HCT116 (cell line): ENCODE measurements at regions not wholly inside any gene's neighbourhood (a gene's known extent, or its start where the extent isn't known, plus 50 kb on each side); places are given as distances from the start of the nearest gene placed in this dataset.

Source experiments
- ATAC-seq: fragments of 200-7000 bp; cut with Tn5 transposase; 2 replicates; pipeline ENCODE4 v1.9.1; 2020; ENCODE audit warnings: mild to moderate bottlenecking, moderate library complexity
- BruUV-seq: library from RNA; stranded (reverse); fragments of 400-500 nt; replicated peaks from 2 replicates; lab custom pipeline; 2021; lab: Mats Ljungman, UMichigan
- CTCF ChIA-PET: fragments of 300-600 bp; sonication (Branson Sonifier 250); formaldehyde crosslinking; loops from one replicate; lab custom pipeline; 2021; ENCODE audit warnings: antibody characterized with exemption; lab: Charles Lee
- POLR2A ChIA-PET: fragments of 300-600, 350-600 bp; sonication (Branson Sonifier 250); formaldehyde crosslinking; loops from one replicate; lab custom pipeline; 2021; ENCODE audit warnings: antibody characterized with exemption; lab: Charles Lee
- RAD21 ChIA-PET, 2 experiments: fragments of 300-600 bp; sonication (Branson Sonifier 250); formaldehyde crosslinking; loops; one replicate each; lab custom pipeline; 2023; ENCODE audit warnings: low total read pairs in 2 of 2; ENCODE audit not compliant: uncharacterized antibody in 2 of 2, unreplicated experiment in 2 of 2, low non-redundant PET in 1 of 2; lab: Charles Lee
- DNase-seq: peaks from one replicate; pipeline ENCODE4 v3.0.0-alpha.2; 2010; ENCODE audit warnings: low read depth, low spot score
- H2AFZ ChIP-seq: fragments of 200-600 bp; shearing (Covaris generic), sonication (generic); 2 replicates; pipeline ENCODE4 v1.6.1; 2017; ENCODE audit warnings: low read depth, mixed run types, mixed read lengths, antibody characterized with exemption, low read length; ENCODE audit not compliant: poor library complexity, severe bottlenecking
- H3K27ac ChIP-seq: 2 replicates; pipeline ENCODE4 v1.5.1; 2012; ENCODE audit warnings: low read depth, low read length
- H3K27me3 ChIP-seq: fragments of 200-600 bp; sonication (generic); 2 replicates; pipeline ENCODE4 v1.6.1; 2016; ENCODE audit warnings: mixed run types, low read length, mixed read lengths; ENCODE audit not compliant: insufficient read depth
- H3K36me3 ChIP-seq, 2 experiments: fragments of 200-500 bp in 1 of 2; fragments of 200-600 bp in 1 of 2; sonication (Bioruptor generic) in 1 of 2; sonication (generic) in 1 of 2; 2 replicates each; pipeline versions ENCODE4 v1.5.1 to v1.6.1; 2014 to 2016; ENCODE audit warnings: low read length in 2 of 2, inconsistent platforms in 1 of 2, mixed read lengths in 1 of 2, mixed run types in 1 of 2; ENCODE audit not compliant: insufficient read depth in 2 of 2, control insufficient read depth in 1 of 2
- H3K4me1 ChIP-seq, 2 experiments: fragments of 200-600 bp in 1 of 2; sonication (generic) in 1 of 2; 2 replicates each; pipeline versions ENCODE4 v1.5.1 to v1.6.1; 2012 to 2017; ENCODE audit warnings: low read length in 2 of 2, inconsistent platforms in 1 of 2, mild to moderate bottlenecking in 1 of 2, mixed read lengths in 1 of 2, mixed run types in 1 of 2, moderate library complexity in 1 of 2; ENCODE audit not compliant: insufficient read depth in 2 of 2, control insufficient read depth in 1 of 2
- H3K4me2 ChIP-seq: fragments of 200-600 bp; sonication (generic); 2 replicates; pipeline ENCODE4 v1.6.1; 2017; ENCODE audit warnings: mixed run types, low read length, mixed read lengths
- H3K4me3 ChIP-seq, 2 experiments: fragments of 200-600 bp in 1 of 2; sonication (generic) in 1 of 2; replicated peaks in 1 of 2; 2 replicates each; pipeline ENCODE4 v1.5.1; 2011 to 2016; ENCODE audit warnings: low read length in 2 of 2, control low read depth in 1 of 2, low read depth in 1 of 2, mild to moderate bottlenecking in 1 of 2, mixed read lengths in 1 of 2, mixed run types in 1 of 2
- H3K79me2 ChIP-seq: fragments of 200-600 bp; sonication (generic); 2 replicates; pipeline ENCODE4 v1.6.1; 2017; ENCODE audit warnings: mild to moderate bottlenecking, mixed run types, low read length, moderate library complexity, mixed read lengths; ENCODE audit not compliant: insufficient read depth
- H3K9ac ChIP-seq: fragments of 200-600 bp; sonication (generic); 2 replicates; pipeline ENCODE4 v1.6.1; 2016; ENCODE audit warnings: low read length, mixed read lengths
- H3K9me2 ChIP-seq: fragments of 200-600 bp; sonication (generic), shearing (Covaris generic); 2 replicates; pipeline ENCODE4 v1.6.1; 2017; ENCODE audit warnings: mixed run types, mild to moderate bottlenecking, moderate library complexity; ENCODE audit not compliant: insufficient read depth
- H3K9me3 ChIP-seq, 2 experiments: fragments of 200-500 bp in 1 of 2; fragments of 200-600 bp in 1 of 2; sonication (Bioruptor generic) in 1 of 2; sonication (generic) in 1 of 2; 2 replicates each; pipeline ENCODE4 v1.6.1; 2014 to 2017; ENCODE audit warnings: low read length in 2 of 2, mixed read lengths in 2 of 2, inconsistent platforms in 1 of 2, low read depth in 1 of 2, mild to moderate bottlenecking in 1 of 2, mixed run types in 1 of 2, moderate library complexity in 1 of 2; ENCODE audit not compliant: control insufficient read depth in 1 of 2, insufficient read depth in 1 of 2
- H4K20me1 ChIP-seq: fragments of 200-600 bp; sonication (generic), shearing (Covaris generic); 2 replicates; pipeline ENCODE4 v1.6.1; 2017; ENCODE audit warnings: mixed run types, mild to moderate bottlenecking, moderate library complexity; ENCODE audit not compliant: insufficient read depth
- CBX3 ChIP-seq: IDR thresholded peaks from 2 replicates; pipeline ENCODE4 v1.6.1; 2012; ENCODE audit warnings: low read depth
- ELF1 ChIP-seq: IDR thresholded peaks from 2 replicates; pipeline ENCODE4 v1.6.1; 2012; ENCODE audit warnings: low read depth, borderline replicate concordance
- EZH2phosphoT487 ChIP-seq: fragments of 200-600 bp; IDR thresholded peaks from 2 replicates; pipeline ENCODE4 v1.6.1; 2018; ENCODE audit warnings: antibody characterized with exemption, borderline replicate concordance
- FOSL1 ChIP-seq: IDR thresholded peaks from 2 replicates; pipeline ENCODE4 v1.6.1; 2012; ENCODE audit warnings: low read depth
- REST ChIP-seq: IDR thresholded peaks from 2 replicates; pipeline ENCODE4 v1.6.1; 2012; ENCODE audit warnings: low read depth
- SIN3A ChIP-seq: IDR thresholded peaks from 2 replicates; pipeline ENCODE4 v1.6.1; 2012; ENCODE audit warnings: low read depth
- SP1 ChIP-seq: IDR thresholded peaks from 2 replicates; pipeline ENCODE4 v1.6.1; 2012; ENCODE audit warnings: low read depth
- SRF ChIP-seq: IDR thresholded peaks from 2 replicates; pipeline ENCODE4 v1.6.1; 2012; ENCODE audit warnings: low read depth
- TCF7L2 ChIP-seq: IDR thresholded peaks from 2 replicates; pipeline ENCODE4 v1.7.0; 2011; ENCODE audit warnings: borderline replicate concordance, inconsistent platforms; ENCODE audit not compliant: insufficient read depth, insufficient read length; ENCODE audit errors: extremely low read depth
- ZFX ChIP-seq: fragments of 450-650 bp; IDR thresholded peaks from 2 replicates; pipeline ENCODE4 v1.6.1; 2017
- intact Hi-C: fragments of 100-400 bp; cut with micrococcal nuclease; formaldehyde crosslinking; loops from 2 replicates; pipeline ENCODE4 v1.10.0; 2022
- TF ChIP-seq, protein P1 (sequence below), 3 experiments: fragments of 200-600 bp in 1 of 3; sonication (generic) in 1 of 3; IDR thresholded peaks in 2 of 3; conservative IDR thresholded peaks in 1 of 3; 2 replicates each; pipeline ENCODE4 v1.5.1; 2012 to 2017; ENCODE audit warnings: low read depth in 2 of 3, low read length in 2 of 3, antibody characterized with exemption in 1 of 3, borderline replicate concordance in 1 of 3, control low read depth in 1 of 3, mild to moderate bottlenecking in 1 of 3, mixed read lengths in 1 of 3, mixed run types in 1 of 3, moderate library complexity in 1 of 3; ENCODE audit not compliant: insufficient read depth in 1 of 3

DNA sequence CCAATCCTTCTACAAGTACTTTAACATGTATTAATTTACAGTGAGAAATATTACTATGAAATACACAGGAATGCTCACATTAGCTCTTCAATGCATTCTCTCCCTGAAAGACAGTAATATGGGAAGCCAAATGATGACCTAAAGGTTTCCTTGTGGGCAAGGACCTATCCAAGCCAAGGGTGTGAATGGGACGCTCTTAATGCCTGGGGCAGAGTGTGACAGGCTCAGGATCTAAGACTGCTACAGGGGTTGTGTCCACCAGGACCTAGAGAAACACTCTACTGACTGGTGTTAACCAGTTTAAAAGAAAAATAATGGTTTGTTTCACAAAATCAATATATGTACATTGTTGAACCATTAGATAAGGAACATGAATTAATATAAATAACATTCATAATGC, 158.7 kb downstream of the FGF1 start:
- RAD21 ChIA-PET = no interaction called here
- Histone ChIP-seq H2AFZ (no peak overlapping the region), H4K20me1 (no peaks in the 10 kb centered on the region), H3K9me2 (no peaks in the 10 kb centered on the region), H3K4me2 (no peak overlapping the region), H3K4me3 (no peak overlapping the region), H3K27me3 (no peaks in the 10 kb centered on the region), H3K9me3 (no peaks in the 10 kb centered on the region), H3K27ac (no peak overlapping the region), H3K36me3 (no peaks in the 10 kb centered on the region), H3K9ac (no peak overlapping the region), H3K79me2 (no peaks in the 10 kb centered on the region), H3K4me1 (peaks cover 22 to 46% of the 10 kb centered on the region in 2 experiments)
- DNase-seq (no peak), ATAC-seq (no peak)
- intact Hi-C loops = loop anchor here (5.0 kb wide), 1 partner anchor 165 kb away; no protein-coding TSS in a partner anchor
- no TSS peak for BruUV-seq
- CTCF ChIA-PET = interaction anchor here (0.7 kb wide), 1 partner anchor 376 kb away, joined by 3 read pairs; no protein-coding TSS in a partner anchor
- POLR2A ChIA-PET = interaction anchor here (0.6 kb wide), 1 partner anchor 55 kb away, joined by 4 read pairs; no protein-coding TSS in a partner anchor
- TF ChIP-seq EZH2phosphoT487 (no peak), REST (no peak), ELF1 (no peak), FOSL1 (no peak), SRF (no peak), SP1 (no peak), CBX3 (no peak), SIN3A (no peak), TCF7L2 (no peak), ZFX (no peak)
- TF ChIP-seq, protein P1, sequence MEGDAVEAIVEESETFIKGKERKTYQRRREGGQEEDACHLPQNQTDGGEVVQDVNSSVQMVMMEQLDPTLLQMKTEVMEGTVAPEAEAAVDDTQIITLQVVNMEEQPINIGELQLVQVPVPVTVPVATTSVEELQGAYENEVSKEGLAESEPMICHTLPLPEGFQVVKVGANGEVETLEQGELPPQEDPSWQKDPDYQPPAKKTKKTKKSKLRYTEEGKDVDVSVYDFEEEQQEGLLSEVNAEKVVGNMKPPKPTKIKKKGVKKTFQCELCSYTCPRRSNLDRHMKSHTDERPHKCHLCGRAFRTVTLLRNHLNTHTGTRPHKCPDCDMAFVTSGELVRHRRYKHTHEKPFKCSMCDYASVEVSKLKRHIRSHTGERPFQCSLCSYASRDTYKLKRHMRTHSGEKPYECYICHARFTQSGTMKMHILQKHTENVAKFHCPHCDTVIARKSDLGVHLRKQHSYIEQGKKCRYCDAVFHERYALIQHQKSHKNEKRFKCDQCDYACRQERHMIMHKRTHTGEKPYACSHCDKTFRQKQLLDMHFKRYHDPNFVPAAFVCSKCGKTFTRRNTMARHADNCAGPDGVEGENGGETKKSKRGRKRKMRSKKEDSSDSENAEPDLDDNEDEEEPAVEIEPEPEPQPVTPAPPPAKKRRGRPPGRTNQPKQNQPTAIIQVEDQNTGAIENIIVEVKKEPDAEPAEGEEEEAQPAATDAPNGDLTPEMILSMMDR (IDR thresholded peaks at IDR 0.05 in 2 of 3, conservative IDR thresholded peaks at IDR 0.05 in 1 of 3; ENCODE audit: borderline replicate concordance in 1 of 3, insufficient read depth in 1 of 3, low read depth in 2 of 3, low read length in 2 of 3) = no peak
